Ishikawa (cell line): ENCODE measurements at regions not wholly inside any gene's neighbourhood (a gene's known extent, or its start where the extent isn't known, plus 50 kb on each side); places are given as distances from the start of the nearest gene placed in this dataset.

Experiments
- CEBPB ChIP-seq: IDR thresholded peaks from 2 replicates; pipeline ENCODE4 v1.6.1; 2012
- CREB1 ChIP-seq: IDR thresholded peaks from 2 replicates; pipeline ENCODE4 v1.6.1; 2012; ENCODE audit warnings: low read depth
- EGR1 ChIP-seq: IDR thresholded peaks from 2 replicates; pipeline ENCODE4 v1.6.1; 2012
- EP300 ChIP-seq: IDR thresholded peaks from 2 replicates; pipeline ENCODE4 v1.6.1; 2012; ENCODE audit warnings: borderline replicate concordance
- FOXM1 ChIP-seq: IDR thresholded peaks from 2 replicates; pipeline ENCODE4 v1.6.1; 2012; ENCODE audit warnings: low read depth, borderline replicate concordance
- NFIC ChIP-seq: IDR thresholded peaks from 2 replicates; pipeline ENCODE4 v1.6.1; 2012
- RAD21 ChIP-seq: IDR thresholded peaks from 2 replicates; pipeline ENCODE4 v1.6.1; 2012; ENCODE audit warnings: low read depth
- REST ChIP-seq: IDR thresholded peaks from 2 replicates; pipeline ENCODE4 v1.6.1; 2012; ENCODE audit warnings: low read depth, mild to moderate bottlenecking
- TAF1 ChIP-seq: IDR thresholded peaks from 2 replicates; pipeline ENCODE4 v1.6.1; 2012; ENCODE audit warnings: low read depth, mild to moderate bottlenecking
- TCF12 ChIP-seq: IDR thresholded peaks from 2 replicates; pipeline ENCODE4 v1.6.1; 2012; ENCODE audit warnings: low read depth
- TEAD4 ChIP-seq: IDR thresholded peaks from 2 replicates; pipeline ENCODE4 v1.6.1; 2012
- USF1 ChIP-seq: IDR thresholded peaks from 2 replicates; pipeline ENCODE4 v1.6.1; 2012
- YY1 ChIP-seq: IDR thresholded peaks from 2 replicates; pipeline ENCODE4 v1.6.1; 2012; ENCODE audit warnings: low read depth
- ZBTB7A ChIP-seq: IDR thresholded peaks from 2 replicates; pipeline ENCODE4 v1.6.1; 2012; ENCODE audit warnings: low read depth
- TF ChIP-seq, protein P1 (sequence below): IDR thresholded peaks from 2 replicates; pipeline ENCODE4 v1.6.1; 2012

DNA sequence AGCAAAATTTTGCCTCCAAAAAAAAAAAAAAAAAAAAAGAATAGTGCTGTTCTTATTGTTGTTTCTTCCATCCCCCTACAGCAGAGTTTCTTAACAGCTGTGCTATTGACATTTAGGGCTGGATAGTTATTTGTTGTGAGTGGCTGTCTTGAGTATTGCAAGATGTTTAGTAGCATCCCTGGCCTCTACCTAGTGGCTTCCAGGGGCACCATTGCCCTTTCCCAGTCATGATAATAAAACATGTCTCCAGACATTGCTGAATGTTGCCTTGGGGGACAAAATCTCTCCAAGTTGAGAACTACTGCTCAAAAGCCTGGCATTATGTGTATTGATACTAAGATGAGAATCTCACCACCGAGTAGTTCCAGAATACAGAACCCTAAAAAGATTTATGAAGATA lies 108.7 kb downstream of the PALM2AKAP2 start:
- no peak for TF ChIP-seq CREB1
- no peak for TF ChIP-seq RAD21
- no peak for TF ChIP-seq TEAD4
- no peak for TF ChIP-seq FOXM1
- TF ChIP-seq, protein P1, sequence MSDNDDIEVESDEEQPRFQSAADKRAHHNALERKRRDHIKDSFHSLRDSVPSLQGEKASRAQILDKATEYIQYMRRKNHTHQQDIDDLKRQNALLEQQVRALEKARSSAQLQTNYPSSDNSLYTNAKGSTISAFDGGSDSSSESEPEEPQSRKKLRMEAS, result no peak
- no peak for TF ChIP-seq REST
- TF ChIP-seq EGR1, result no peak
- no peak for TF ChIP-seq USF1

GRCh38 chr9:109889456-109889855 lies 109.5 kb downstream of the PALM2AKAP2 start:
- TF ChIP-seq, protein P1, result no peak
- no peak for TF ChIP-seq YY1
- no peak for TF ChIP-seq TCF12
- TF ChIP-seq EP300, result no peak
- TF ChIP-seq TAF1, result no peak
- TF ChIP-seq EGR1, result no peak
- TF ChIP-seq CEBPB, result no peak
- TF ChIP-seq NFIC, result no peak

GRCh38 chr9:109893241-109893640 lies 113.2 kb downstream of the PALM2AKAP2 start:
- TF ChIP-seq NFIC, result no peak
- no peak for TF ChIP-seq TCF12
- no peak for TF ChIP-seq TEAD4
- no peak for TF ChIP-seq REST
- TF ChIP-seq USF1, result no peak
- TF ChIP-seq, protein P1, result no peak
- TF ChIP-seq RAD21, result no peak
- no peak for TF ChIP-seq EGR1
- no peak for TF ChIP-seq ZBTB7A
- TF ChIP-seq EP300, result no peak
- TF ChIP-seq FOXM1, result no peak
- no peak for TF ChIP-seq CREB1
- no peak for TF ChIP-seq YY1
- no peak for TF ChIP-seq TAF1
- TF ChIP-seq CEBPB, result no peak

- TF ChIP-seq CREB1 (no peak), ZBTB7A (no peak), RAD21 (no peak), TCF12 (no peak), YY1 (no peak), USF1 (no peak), EGR1 (no peak), NFIC (no peak), CEBPB (no peak)
Observed at GRCh38 chr9:109894473-109894872, 114.5 kb downstream of the PALM2AKAP2 start.

DNA sequence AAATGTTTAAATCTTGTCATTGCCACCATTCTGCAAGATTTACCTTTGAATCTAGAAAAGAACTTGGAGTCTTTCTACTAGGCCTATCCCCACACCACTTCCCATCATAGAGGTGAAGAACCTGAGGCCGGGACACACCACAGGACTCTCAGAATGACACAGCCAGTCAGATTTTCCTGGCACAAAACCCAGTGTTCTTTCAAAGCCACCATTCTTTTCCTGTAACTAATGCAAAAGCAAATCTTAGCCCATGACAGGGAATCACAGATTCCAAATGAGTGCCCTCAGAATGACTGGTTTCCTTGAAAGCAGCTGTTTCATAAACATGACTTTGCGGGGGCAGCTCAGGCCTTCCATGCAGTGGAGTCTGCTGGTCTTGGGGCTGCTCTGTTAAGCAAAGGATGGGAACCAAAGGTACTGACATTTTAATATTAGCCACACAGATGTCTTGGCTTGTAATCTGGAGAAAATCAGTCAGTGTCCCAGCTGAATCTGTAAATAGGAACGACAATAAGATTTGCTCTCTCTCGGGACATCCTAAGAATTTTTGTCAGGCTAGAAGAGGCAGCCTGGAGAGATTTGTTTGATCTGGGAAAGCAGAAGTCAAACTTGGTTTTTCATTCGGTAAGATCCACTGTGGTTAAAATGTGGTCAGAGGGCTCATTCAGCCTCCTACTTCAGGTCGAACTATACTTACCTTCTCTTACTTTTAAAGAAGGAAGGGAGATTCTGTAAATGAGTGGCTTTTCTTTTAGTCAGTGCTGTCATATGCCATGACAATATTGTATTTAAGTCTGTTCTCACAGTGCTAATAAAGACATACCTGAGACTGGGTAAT lies 115.1 kb downstream of the PALM2AKAP2 start:
- TF ChIP-seq CREB1 (no peak), EGR1 (no peak), CEBPB (no peak), TCF12 (no peak), REST (no peak), NFIC (no peak), USF1 (no peak), TAF1 (no peak), TEAD4 (no peak), EP300 (no peak)
